Esophagus squamous epithelium (tissue), 5 donors: ENCODE measurements at regions not wholly inside any gene's neighbourhood (a gene's known extent, or its start where the extent isn't known, plus 50 kb on each side); places are given as distances from the start of the nearest gene placed in this dataset.

Experiments used
- DNase-seq: peaks from one replicate; lab custom pipeline; 2025; lab: John Stamatoyannopoulos, UW
- H3K27ac ChIP-seq, 4 donors: fragments of 200-600 bp; sonication (generic); one replicate each; pipeline ENCODE4 v1.5.1; 2016 to 2019; ENCODE audit warnings: mild to moderate bottlenecking in 1 of 4
- H3K27me3 ChIP-seq, 4 donors: fragments of 200-600 bp; sonication (generic); 1 replicate in 3 of 4; 2 replicates in 1 of 4; pipeline versions ENCODE4 v1.5.1 to v1.6.0; 2017 to 2021; ENCODE audit warnings: antibody characterized with exemption in 1 of 4
- H3K36me3 ChIP-seq, 3 donors: fragments of 200-600 bp; sonication (generic); one replicate each; pipeline ENCODE4 v1.5.1; 2016 to 2019
- H3K4me1 ChIP-seq, 3 donors: fragments of 200-600 bp; sonication (generic); one replicate each; pipeline ENCODE4 v1.5.1; 2017 to 2019
- H3K4me3 ChIP-seq, 4 donors: fragments of 200-600 bp; sonication (generic); 1 replicate in 3 of 4; 2 replicates in 1 of 4; pipeline ENCODE4 v1.5.1; 2016 to 2019; ENCODE audit warnings: mild to moderate bottlenecking in 2 of 4, moderate library complexity in 1 of 4
- H3K9me3 ChIP-seq, 3 donors: fragments of 200-600 bp; sonication (generic); one replicate each; pipeline ENCODE4 v1.5.1; 2016 to 2019
- CTCF ChIP-seq, 6 experiments: fragments of 450-650 bp in 4 of 6; fragments of 200-600 bp in 2 of 6; sonication (generic) in 2 of 6; IDR thresholded peaks; one replicate each; pipeline ENCODE4 v1.5.1; 2016 to 2019; ENCODE audit warnings: antibody characterized with exemption in 6 of 6, mild to moderate bottlenecking in 4 of 6, moderate library complexity in 4 of 6
- POLR2A ChIP-seq, 4 donors: fragments of 450-650 bp; IDR thresholded peaks; one replicate each; pipeline ENCODE4 v1.6.1; 2017; ENCODE audit warnings: antibody characterized with exemption in 4 of 4, mild to moderate bottlenecking in 4 of 4, moderate library complexity in 3 of 4
- WGBS, 2 donors: methylation state at CpG; one replicate each; pipeline ENCODE4 v1.1.5; 2018; 5-methylcytosine and 5-hydroxymethylcytosine counted together
- intact Hi-C: fragments of 100-400 bp; cut with DNase I; formaldehyde crosslinking; loops from one replicate; pipeline ENCODE4 v1.15.0; 2022
- donor health status: DM: yes; HTN: yes; CAD: no.

GRCh38 chr4:66091786-66092185, 421.5 kb upstream of the EPHA5 start:
- no peak for TF ChIP-seq CTCF (IDR thresholded peaks at IDR 0.05)
- WGBS, 2 donors: 54 to 85% methylated on average over 1 of the region's 1 CpG

GRCh38 chr4:66073961-66074360, 403.7 kb upstream of the EPHA5 start:
- intact Hi-C loops: no loop called here

More at GRCh38 chr4:66091786-66092185, 421.5 kb upstream of the EPHA5 start:
- H3K4me1 ChIP-seq: no peaks in the 10 kb centered on the region
- H3K27ac ChIP-seq: no peak overlapping the region
- no peaks in the 10 kb centered on the region for H3K36me3 ChIP-seq
- H3K4me3 ChIP-seq: no peak overlapping the region
- H3K27me3 ChIP-seq: no peaks in the 10 kb centered on the region
- intact Hi-C loops: no loop called here
- no peaks in the 10 kb centered on the region for H3K9me3 ChIP-seq
- DNase-seq: no peak

GRCh38 chr4:66071911-66072310, 401.6 kb upstream of the EPHA5 start:
- Histone ChIP-seq H3K27ac (no peak overlapping the region), H3K27me3 (no peaks in the 10 kb centered on the region), H3K4me1 (no peaks in the 10 kb centered on the region), H3K9me3 (no peaks in the 10 kb centered on the region), H3K4me3 (no peak overlapping the region), H3K36me3 (no peaks in the 10 kb centered on the region)
- intact Hi-C loops: no loop called here
- TF ChIP-seq CTCF (IDR thresholded peaks at IDR 0.05): no peak
- TF ChIP-seq POLR2A (IDR thresholded peaks at IDR 0.05): no peak
- no peak for DNase-seq
- WGBS, 2 donors: 34 to 40% methylated on average over 2 of the region's 2 CpGs

More at GRCh38 chr4:66073961-66074360, 403.7 kb upstream of the EPHA5 start:
- no peak overlapping the region for H3K4me3 ChIP-seq
- H3K9me3 ChIP-seq: no peaks in the 10 kb centered on the region
- H3K4me1 ChIP-seq: no peaks in the 10 kb centered on the region
- no peaks in the 10 kb centered on the region for H3K27me3 ChIP-seq
- WGBS, 2 donors: 63 to 75% methylated on average over 2 of the region's 2 CpGs
- no peak for TF ChIP-seq POLR2A (IDR thresholded peaks at IDR 0.05)
- TF ChIP-seq CTCF (IDR thresholded peaks at IDR 0.05): no peak
- H3K27ac ChIP-seq: no peak overlapping the region
- no peaks in the 10 kb centered on the region for H3K36me3 ChIP-seq
- no peak for DNase-seq

- H3K27ac ChIP-seq: no peak overlapping the region
- intact Hi-C loops: no loop called here
- DNase-seq: no peak
- no peak overlapping the region for H3K4me3 ChIP-seq
- H3K36me3 ChIP-seq: no peaks in the 10 kb centered on the region
- H3K4me1 ChIP-seq: no peaks in the 10 kb centered on the region
- no peaks in the 10 kb centered on the region for H3K27me3 ChIP-seq
- no peaks in the 10 kb centered on the region for H3K9me3 ChIP-seq
- TF ChIP-seq CTCF (IDR thresholded peaks at IDR 0.05) (no peak), POLR2A (IDR thresholded peaks at IDR 0.05) (no peak)
Measured at GRCh38 chr4:66062921-66063320, 392.6 kb upstream of the EPHA5 start.

- Histone ChIP-seq H3K4me3 (no peak overlapping the region), H3K4me1 (no peaks in the 10 kb centered on the region), H3K27ac (no peak overlapping the region), H3K36me3 (no peaks in the 10 kb centered on the region), H3K9me3 (no peaks in the 10 kb centered on the region), H3K27me3 (no peaks in the 10 kb centered on the region)
- 48 to 57% methylated on average over 2 of the region's 2 CpGs for WGBS, 2 donors
- intact Hi-C loops: no loop called here
- TF ChIP-seq CTCF (IDR thresholded peaks at IDR 0.05) (no peak), POLR2A (IDR thresholded peaks at IDR 0.05) (no peak)
- no peak for DNase-seq
Measured at GRCh38 chr4:66062044-66062443, 391.8 kb upstream of the EPHA5 start.
